DMS79 treated with DMSO at 0.1 percent for 48 hours (cell line): ENCODE measurements at regions not wholly inside any gene's neighbourhood (a gene's known extent, or its start where the extent isn't known, plus 50 kb on each side); places are given as distances from the start of the nearest gene placed in this dataset.
A peak's percentile ranks its signal among the peaks of the same experiment; 100 is the strongest.
"Not testable (repeated sequence)": the region's sequence is repeated elsewhere in the genome, so short reads cannot be mapped to it uniquely, and the experiment has no call there.

Source experiments
- DNase-seq: peaks from one replicate; lab custom pipeline; 2025; lab: John Stamatoyannopoulos, UW

- DNase-seq, result no peak
These were observed 363.6 kb upstream of the ARPP21 start for GRCh38 chr3:35275768-35276167.

DNA sequence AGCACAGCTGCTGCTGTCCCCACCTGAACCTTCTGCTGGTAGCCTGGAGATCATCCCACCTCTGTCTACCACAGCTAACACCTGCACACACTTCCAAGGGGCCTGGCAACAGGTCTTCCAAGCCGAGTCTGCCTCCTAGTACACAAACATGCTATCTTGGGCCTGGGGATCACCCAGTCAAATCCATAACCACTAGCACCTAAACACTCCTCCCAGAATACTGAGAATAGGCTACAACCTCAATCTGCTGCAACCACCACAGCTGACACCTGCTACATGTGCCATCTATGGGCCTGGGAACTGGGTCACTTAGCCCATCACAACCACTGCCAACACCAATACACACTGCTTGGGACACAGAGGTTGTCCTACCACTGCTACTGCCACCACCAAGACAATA is 362.8 kb upstream of the ARPP21 start:
- no peak for DNase-seq

DNA sequence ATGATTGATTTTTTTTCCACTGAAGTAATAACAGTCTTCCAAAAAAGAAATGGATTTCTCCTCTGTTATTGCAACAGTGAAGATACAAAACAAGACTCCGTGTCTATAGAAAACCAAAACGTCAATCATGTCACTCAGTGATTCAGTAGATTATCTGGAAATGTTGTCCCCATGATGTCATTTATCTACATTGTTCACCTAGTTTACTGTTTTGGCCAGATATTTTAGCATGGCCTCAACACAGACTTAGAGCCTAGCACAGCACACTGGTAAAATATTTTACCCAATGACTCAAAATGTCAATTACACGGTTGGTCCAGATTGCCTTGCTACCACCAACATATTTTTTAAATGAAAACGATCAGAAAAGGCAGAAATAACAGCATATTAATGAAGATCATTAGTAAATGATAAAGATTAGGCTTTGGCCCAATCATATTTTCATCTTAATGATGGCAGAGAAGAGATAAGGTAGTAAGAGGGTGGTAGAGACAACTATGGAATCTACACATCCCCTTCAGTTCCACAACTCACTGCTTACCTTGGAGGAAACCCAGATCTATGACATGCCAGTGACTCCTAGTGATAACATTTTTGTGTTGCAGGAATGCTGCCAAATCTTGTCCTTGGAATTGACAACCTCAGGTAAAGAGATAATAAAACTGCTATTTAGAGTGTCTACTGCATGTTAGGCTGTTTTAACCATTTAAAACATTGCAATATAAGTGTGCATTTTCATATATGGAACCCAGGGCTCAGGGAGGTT is 347.7 kb upstream of the ARPP21 start:
- no peak for DNase-seq

- no peak for DNase-seq
These were observed 346.8 kb upstream of the ARPP21 start for GRCh38 chr3:35292568-35292967.

DNA sequence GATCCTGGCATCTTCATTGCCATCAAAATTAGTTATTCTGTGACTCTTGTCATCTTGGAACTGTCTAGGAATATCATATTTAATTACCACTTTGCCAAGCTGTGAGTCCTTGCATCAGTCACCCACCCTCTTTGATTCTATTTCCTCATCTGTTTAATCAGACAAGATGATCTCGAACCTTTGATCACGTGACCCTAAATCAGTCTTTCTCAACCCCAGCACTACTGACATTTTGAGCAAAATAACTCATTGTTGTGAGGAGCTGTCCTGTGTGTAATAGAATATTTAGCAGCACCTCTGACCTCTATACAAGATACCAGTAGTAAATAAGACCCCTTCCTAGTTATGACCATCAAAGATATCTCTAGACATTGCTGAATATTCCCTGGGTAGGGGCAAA is 343.4 kb upstream of the ARPP21 start:
- DNase-seq, result no peak

DNA sequence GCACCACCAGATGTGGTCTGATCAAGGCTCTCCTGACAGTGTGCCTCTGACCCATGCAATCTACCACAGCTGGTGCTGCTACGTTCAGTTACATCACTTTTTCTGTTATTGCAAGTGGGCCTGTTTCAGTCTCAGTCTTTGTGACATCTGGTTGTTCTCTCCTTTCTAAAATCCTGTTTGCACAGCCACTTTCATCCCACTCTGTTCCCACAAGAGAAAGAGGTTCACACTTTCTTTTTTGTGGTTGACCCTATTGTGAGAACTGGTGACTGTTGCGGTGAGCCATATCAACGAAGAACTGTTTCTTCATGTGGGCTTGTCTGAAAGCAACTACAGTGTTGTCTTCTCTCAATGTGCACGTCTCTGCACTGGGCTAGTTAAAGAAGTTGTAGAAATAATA is 342.8 kb upstream of the ARPP21 start:
- DNase-seq, result no peak

- not testable (repeated sequence) for DNase-seq
These were observed 342.4 kb upstream of the ARPP21 start for GRCh38 chr3:35296944-35297343.

GRCh38 chr3:35305406-35305805 is 333.9 kb upstream of the ARPP21 start:
- no peak for DNase-seq

DNA sequence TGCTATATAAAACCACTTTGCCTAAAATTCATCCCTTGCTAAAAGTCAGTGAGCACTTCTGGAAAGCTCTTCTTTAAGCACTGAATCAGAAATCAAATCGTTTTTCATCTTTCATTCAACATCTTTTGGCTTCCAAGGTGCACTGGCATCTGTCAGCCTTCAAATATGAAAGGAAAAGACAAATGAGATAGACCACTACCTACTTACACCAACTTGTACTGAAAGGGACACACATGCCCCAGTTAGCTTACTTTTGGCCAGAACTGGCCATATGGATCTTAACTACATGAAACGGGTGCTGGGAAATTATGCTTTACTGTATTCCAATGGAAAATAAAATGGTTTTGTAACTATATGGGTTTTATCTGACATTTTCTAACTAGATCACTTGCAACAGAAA is 332.0 kb upstream of the ARPP21 start:
- DNase-seq, result no peak

DNA sequence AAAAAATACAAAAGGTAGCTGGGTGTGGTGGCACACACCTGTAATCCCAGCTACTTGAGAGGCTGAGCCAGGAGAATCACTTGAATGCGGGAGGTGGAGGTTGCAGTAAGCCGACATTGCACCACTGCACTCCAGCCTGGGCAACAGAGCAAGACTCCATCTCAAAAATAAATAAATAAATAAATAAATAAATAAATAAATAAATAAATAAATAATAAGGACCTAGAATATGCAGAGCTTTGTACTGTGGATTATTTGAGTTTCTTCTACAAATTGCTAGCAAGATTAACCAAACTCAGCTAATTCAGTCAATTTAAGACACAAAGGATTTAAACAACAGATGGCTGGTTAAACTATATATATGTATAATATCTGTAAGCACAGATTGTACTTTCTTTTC is 322.5 kb upstream of the ARPP21 start:
- DNase-seq, result not testable (repeated sequence)

GRCh38 chr3:35320646-35321407 is 318.5 kb upstream of the ARPP21 start:
- no peak for DNase-seq

GRCh38 chr3:35322070-35322469 is 317.3 kb upstream of the ARPP21 start:
- no peak for DNase-seq

DNA sequence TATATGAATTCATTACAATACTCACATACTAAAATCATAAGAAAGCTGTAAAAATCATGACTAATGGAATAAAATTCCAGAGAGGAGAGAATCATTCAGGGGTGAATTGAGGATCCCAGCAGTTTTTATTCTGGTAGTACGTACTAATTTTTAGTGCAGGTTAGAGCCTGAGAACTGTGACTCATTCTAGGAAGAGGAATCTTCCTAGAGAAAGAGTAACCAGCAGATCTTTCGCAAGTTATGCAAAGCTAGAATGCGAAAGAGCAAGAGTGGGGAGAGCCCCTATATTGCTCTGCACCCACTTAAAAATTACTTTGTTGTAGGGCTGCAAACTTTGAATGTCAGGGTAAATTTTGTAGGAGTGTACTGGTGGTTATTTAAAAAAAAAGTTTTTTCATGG is 303.6 kb upstream of the ARPP21 start:
- DNase-seq, result no peak

DNA sequence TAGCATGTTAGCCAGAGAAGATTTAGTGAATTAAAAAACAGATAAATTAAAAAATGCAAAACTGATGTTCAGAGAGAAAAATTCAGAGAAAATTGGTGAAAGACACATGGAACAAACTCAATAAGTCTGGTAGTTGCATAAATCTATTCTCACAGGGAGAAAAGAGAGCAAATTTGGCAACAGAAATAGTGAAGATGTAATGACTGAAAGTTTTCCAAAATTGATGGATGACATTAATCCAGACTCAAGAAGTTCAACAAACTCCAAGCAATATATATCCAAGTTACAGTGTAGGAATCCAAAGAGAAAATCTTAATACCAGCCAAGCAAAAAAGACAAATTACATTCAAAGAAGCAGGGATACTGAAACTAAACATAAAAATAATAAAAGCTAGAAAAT is 302.7 kb upstream of the ARPP21 start:
- DNase-seq, result no peak

GRCh38 chr3:35338186-35338585 is 301.1 kb upstream of the ARPP21 start:
- DNase-seq, result no peak

- no peak for DNase-seq
These were observed 259.1 kb upstream of the ARPP21 start for GRCh38 chr3:35380196-35380595.

- no peak for DNase-seq
These were observed 256.1 kb upstream of the ARPP21 start for GRCh38 chr3:35383216-35383615.

DNA sequence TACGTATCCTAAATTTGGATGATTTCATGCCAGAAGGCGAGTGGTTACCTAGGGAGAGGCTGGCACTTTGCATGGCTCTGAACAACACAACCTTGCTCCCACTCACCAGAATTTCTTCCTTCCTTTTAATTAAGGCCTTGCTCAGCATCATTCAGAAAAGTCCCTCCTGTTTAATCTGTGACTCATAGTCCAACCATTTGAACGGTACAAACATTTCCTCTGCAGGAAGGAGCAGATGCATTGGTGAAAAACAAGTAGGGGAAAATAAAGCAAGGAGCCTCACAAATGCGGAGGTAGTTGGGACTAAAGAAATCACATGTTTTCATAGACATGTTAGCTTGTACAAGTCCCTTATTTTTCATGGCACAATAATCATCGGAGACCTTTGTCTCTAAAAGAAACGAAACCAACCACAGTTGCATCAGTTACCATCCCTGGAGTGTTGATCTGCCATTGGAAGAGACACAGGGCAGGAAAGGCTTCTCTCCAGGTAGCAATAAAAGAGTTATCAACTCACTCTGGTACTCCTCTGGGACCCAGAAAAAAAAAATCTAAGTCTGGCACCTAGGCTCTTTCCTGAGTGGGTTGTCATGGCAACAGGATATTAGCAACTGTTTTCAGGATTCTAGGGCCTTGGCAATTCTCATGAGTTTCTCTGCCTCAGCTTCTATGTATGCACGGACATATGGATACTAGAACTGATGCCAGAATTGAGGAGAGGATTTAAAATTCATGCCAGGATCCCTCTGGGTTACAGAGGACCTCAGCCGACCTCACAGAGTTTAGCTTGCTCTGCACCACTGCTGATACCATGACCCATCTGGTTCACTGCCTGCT is 255.4 kb upstream of the ARPP21 start:
- DNase-seq, result no peak

DNA sequence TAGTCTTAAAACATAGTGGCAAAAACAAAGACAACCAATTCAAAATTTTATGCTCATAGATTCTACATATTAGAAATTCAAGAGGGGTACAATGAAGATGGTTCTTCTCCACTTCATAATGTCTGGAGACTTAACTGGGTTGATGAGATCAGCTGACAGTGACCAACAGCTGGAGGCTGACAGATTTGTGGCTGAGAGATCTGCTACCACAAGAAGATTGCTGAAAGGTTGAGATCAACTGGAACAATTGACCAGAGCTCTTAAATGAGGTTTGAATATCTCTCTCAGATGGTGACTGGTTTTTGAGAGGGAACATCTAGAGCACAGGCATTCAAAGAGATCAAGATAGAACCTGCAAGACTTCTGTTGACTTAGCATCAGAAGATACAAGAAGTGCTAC is 254.1 kb upstream of the ARPP21 start:
- DNase-seq, result no peak

GRCh38 chr3:35389907-35390306 is 249.4 kb upstream of the ARPP21 start:
- DNase-seq, result no peak

- no peak for DNase-seq
These were observed 247.1 kb upstream of the ARPP21 start for GRCh38 chr3:35392187-35392586.

DNA sequence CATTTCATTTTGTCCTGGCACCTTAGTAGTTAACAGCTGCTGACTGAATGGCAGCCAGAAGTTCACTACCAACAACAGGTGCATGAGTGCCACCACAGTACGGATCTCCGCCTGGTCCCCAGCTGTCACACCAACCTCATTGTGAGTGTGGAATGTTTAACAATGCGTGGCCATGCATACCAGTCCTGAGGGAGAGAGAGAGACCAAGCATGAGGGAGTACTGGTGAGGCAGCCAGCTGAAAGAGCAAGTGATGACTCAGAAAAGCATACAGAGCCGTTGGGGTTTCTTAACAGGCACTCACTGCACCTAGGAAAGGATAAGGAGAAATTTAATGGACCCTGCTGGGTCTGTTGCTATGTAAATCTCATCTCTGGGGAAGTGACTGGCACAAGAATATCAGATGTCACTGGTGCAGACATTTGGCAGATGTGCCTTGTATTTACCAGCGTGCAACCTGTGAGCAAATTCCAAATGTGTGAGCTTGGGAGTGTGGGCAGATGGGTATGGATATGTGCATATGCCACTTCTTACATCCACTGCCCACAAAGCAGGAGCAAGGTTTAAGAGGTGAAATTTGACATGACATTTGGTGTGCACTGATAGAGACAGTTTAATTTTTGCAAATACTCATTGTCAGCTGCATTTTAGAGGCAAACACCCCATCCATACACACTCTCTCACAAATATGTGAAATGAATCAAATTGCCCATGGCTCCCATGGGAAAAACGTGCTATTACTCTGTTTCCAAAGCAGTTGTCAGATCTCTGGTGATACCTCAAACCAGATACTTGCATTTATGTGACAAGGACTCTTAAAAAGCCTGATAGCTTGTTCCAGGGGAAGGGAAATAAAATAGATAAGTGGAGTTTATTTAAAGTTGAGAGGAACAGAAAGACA is 245.2 kb upstream of the ARPP21 start:
- peak; percentile 83 for DNase-seq
